Bone marrow (tissue), 2 donors: ENCODE measurements at regions not wholly inside any gene's neighbourhood (a gene's known extent, or its start where the extent isn't known, plus 50 kb on each side); places are given as distances from the start of the nearest gene placed in this dataset.

ENCODE experiments used
- DNase-seq, 2 donors: peaks; one replicate each; lab custom pipeline; 2025; lab: John Stamatoyannopoulos, UW

DNA sequence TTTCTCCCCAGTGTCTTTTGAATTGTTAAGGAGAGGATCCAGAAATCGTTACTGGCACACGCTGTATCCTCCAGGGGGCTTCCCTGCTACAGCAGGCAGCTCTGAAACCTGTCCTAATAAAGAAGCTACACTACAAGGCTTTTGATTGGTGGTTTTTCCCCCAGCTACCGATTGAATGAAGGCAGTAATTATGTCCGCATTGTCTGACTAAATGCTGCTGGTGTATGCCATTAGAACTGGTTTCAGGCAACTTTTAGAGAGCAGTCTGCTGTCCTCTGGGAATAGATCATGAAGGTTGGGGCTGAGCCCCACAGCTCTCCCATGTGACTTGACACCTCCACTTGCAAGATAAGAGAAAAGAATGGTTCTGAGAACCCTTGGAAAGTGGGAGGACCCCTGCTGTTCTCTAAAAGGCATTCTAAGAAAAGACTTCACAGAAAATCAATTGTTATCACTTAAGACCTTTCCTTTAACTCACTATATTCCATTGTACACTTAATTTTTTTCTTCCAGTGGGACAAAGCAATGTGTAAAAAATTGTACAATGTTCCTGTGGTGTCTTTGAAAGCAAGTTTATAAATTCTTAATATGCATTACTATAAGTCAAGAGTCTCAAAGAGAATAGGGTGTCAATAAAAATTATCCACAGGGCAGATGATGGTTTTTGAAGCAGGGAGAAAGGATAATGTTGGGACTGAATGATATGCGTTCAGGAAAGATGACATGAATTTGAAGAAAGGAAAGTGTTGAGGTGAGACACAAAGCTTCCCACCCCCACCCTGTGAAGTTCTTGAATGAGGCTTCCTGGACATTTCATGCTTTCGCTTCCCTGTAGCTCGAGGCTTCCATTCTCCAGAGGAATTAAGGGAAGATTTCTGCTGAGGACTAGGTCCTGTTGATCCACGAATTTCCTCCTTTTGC is 53.0 kb upstream of the DAZL start:
- no peak for DNase-seq

DNA sequence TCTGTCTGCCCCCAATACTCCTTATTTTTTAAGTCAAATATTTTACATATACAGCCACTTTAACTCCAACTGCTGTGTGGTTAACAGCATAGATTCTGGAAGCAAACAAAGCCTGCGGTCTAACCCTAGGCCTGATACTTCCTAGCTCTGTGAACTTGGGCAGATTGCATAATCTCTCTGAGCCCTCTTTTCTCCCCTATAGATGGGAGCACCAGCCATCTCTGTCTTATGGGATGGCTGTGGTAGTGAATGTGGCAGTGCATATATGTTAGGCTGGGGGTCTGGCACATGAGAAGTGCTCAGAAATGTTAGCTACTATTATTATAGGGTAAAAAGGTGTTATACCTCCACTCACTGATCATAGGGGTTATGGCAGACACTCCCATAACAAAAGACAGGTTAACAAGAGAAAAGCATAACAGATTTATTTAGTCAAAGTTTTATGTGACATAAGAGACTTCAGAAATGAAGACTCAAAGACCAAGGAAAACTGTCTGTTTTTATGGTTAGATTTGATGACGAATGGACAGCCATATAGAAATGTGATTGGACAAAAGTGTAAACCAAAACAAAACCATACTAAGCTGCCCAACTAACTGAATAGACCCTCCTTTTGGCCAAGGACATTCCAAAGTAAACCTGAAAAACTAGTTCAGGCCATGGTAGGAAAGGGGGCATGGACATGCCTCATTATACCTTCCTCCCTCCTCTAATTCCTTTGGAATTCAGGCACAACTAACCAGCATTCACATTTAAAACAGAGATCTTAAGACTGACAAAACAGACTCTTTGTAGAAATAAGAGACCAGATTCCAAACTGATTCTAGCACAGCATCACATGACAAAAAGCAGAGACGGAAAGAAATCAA is 53.9 kb upstream of the DAZL start:
- no peak for DNase-seq

DNA sequence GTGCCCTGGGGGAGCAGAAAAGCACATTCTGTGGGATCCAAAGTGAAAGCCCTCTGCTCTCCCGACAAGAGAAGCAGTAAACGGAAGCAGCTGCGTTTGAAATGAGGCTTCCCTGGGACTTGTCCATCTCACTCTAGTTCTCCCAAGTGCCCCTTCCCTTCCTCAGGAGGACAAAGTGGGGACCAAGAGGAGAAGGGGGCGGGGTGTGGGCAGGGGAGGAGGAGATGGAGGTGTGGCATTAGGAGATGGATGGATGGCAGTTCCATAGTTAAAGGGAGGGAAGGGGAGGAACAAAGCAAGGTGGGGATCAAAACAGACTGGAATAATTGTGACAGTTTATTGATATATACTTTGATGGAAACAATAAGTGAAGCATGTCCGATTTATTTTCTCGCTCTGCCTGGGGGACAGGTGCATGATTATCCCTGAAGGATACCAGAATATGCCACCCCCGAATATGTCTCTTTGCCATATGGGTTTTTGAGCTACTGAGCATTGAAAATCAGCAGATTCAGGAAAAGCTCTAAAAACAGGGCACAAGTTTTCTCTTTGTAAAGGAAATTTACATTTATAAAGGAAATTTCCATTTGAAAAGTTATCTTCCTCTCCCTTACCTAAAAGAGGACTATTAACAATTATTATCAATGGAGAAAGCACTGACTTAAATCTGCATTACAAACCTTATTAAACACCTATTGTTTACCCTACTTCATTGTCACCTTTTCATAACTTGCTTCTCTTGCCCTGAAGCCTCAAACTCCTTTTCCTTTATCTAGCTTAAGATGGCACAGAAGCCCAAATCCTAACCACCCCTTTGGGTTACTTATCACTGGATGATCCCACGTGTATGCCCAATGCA is 58.9 kb upstream of the DAZL start:
- no peak for DNase-seq

DNA sequence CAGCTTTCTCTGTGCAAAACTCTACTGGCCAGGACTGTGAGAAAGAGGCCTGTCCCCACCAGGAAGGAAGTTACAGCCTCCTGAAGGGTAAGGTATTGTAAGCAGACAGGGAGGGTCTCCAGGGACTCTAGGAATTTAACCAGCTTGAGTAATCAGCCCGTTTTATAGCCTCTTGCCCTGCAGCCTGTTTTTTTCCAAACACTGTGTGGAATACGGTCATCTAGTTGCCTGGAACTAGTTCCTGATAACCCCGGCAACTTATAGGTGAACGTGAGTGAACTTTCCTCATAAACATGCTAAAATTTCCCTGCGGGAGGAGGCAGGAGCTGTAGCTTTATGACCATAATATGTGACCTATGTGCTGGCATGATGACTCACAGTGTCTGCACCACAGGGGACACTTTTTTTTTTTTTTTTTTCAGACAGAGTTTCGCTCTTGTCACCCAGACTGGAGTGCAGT is 60.1 kb upstream of the DAZL start:
- no peak for DNase-seq

DNA sequence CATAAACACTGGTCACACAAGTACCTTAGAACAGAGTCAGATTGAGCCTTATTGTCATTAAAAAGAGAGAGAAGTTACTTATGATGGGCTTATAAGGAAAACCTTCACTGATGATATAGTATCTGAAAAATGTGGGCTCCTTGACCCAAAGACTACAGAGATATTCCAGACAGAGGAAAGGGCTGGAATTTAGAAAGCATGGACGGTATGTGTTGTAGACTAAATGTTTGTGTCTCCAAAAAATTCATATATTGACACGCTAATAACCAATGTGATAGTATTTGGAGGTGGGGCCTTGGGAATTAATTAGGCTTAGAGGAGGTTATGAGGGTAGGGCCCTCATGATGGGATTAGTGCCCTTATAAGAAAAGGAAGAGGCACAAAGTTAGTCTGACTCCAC is 61.0 kb upstream of the DAZL start:
- DNase-seq = no peak

DNA sequence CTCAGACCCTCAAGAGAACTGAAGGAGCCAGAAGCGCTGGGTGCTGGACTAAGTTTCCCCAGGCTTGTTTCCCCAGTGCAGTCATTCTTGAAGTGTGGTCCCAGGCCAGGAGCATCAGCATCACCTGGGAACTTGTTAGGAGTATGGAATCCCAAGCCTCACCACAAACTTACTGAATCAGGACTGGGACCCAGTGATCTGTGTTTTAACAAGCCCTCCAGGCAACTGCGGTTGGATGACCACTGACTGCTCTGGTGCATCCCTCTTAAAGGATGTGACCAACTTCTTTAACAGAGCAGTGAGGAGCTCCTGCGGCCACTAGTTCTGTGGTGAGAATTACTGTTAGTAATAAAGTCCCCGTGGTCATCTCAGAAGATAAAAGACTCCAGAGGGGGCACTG is 62.4 kb upstream of the DAZL start:
- no peak for DNase-seq

DNA sequence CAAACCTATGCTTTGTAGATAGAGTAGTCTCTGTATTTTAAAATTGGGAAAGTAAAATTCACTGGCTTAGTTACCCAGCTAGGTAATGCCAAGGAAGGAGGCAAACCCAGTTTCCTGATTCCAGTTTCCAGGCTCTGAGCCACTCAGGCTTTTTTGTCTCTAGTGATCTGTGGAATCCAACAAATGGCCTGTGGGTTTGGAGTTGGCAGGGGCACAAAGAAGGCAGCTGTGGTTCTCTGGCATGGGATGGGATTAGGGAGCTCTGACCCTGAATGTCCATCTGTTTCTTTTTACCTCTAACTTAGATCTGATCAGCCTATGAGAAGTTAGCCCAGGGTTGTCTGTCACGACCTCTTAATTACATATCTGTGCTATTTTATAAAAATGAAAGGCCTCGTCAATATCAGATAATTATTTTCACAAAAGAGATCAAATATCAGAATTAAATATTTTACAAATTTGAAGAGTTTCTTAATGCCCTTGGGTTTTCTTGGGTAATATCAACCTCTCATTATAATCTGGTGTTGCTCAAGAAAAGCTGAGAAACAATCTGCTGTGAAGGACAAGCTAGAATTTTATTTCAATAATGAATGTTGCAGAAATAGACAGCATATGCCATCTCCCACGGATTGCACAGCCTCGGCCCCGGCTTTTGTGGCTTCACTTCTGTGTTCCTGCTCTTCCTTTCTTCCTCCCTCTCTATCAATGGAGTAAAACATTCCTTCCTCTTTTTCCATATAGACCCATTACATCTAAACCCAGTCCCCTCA is 63.7 kb upstream of the DAZL start:
- no peak for DNase-seq

DNA sequence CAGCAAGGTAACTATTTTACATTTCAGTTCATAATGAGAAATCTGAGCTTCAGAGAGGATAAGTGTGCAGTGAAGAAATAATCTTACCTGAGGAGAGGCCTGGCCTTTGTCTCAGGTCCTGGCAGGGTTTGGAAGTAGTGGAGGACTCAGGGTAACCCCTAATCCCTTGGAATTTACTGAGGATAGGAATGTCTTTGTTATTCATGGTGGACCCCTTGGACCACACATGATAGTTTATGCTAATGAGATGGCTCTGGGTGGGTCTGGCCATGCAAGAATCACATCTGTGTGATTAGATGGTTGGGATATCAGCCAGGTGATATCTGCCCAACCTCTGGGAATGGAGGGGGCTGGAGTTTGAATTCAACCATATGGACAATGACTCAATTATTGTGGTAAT is 65.0 kb upstream of the DAZL start:
- DNase-seq = no peak

DNA sequence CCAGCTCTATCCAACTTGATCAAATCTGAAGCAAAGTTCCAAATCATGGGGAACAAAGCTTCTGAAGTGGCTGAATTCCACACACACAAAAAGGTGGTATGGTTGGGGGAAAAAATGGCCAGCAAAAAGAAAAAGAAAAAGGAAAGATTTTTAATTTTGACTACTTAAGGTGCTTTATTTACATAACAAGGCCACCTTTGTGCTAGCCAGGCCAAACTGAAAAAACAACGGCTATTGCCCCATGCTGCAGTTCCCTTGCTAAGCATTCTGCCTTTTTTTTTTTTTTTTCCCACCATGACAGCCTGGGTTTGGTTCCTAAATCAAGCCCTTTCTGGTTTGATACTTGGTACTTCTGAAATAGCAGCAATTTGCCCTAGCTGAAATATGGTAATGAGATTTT is 66.5 kb upstream of the DAZL start:
- DNase-seq = no peak

DNA sequence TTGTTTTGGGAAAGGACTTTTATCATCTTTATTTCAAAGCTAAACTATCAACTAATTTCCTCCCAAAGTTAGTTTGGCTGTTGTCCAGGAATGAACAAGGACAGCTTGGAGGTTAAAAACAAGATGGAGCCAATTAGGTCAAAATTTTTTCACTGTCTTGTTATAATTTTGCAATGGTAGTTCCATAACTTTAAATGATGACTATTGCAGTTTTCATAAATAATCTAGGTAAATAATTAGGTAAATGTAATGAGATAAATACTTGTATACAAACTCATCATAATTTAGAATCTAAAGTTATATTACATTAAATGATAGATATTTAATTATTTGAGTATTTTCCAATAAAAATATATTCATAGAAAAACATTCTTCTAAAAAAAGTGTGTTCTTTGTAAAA is 68.3 kb upstream of the DAZL start:
- no peak for DNase-seq

DNA sequence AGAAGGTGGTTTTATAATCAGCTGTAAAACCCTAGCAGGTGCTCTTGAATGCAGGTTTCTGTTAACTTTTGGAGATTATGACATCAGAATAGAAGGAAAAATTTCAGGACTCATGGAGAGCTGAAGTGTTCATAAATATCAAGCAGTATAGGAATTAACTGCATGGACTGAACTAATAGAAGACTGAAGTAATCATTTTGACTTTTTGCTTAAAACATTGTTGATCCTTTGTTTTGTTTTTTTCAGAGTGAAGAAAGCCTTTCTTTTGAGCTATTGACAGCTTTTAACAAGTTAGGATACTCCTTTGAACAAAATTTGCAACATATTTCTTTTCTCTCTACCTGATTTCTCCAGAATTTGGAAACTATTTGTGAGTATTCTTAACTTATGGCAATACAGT is 70.6 kb upstream of the DAZL start:
- no peak for DNase-seq

DNA sequence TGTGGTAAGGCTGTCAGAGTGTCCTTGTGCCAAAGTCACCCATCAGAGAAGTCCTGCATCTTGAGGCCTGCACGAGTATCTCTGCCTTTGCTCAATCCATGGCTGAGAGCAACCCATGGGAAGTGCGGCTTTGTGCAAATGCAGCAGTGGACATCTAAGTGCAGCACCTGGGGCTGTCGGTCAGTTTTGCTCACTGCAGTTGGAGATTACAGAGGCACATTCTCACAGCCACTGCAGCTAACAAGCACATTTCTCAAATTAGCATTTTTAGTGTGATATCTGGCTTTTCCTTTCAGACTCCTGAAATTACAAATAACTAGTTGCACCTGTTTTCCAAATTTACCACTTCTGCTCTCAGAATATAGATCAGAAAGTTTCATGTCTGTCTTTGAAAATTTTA is 81.5 kb upstream of the DAZL start:
- no peak for DNase-seq

DNA sequence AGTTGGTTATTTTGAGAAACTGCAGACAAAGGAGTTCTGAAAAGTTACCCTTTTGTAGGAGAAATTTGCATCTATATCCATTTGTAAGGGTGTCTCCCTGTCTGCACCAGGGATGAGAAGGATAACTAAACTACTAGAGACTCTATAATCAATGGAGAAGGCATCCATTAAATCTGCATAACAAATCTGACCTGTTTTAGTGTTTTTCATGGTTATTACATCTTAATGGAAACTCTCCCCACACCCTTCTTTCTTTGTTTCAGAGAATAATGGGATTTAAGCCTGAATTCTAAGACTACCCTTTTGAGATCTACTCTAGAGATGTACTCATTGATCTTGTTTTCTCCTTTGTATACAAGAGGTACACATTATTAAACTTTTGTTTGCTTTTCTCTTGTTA is 82.0 kb upstream of the DAZL start:
- no peak for DNase-seq

DNA sequence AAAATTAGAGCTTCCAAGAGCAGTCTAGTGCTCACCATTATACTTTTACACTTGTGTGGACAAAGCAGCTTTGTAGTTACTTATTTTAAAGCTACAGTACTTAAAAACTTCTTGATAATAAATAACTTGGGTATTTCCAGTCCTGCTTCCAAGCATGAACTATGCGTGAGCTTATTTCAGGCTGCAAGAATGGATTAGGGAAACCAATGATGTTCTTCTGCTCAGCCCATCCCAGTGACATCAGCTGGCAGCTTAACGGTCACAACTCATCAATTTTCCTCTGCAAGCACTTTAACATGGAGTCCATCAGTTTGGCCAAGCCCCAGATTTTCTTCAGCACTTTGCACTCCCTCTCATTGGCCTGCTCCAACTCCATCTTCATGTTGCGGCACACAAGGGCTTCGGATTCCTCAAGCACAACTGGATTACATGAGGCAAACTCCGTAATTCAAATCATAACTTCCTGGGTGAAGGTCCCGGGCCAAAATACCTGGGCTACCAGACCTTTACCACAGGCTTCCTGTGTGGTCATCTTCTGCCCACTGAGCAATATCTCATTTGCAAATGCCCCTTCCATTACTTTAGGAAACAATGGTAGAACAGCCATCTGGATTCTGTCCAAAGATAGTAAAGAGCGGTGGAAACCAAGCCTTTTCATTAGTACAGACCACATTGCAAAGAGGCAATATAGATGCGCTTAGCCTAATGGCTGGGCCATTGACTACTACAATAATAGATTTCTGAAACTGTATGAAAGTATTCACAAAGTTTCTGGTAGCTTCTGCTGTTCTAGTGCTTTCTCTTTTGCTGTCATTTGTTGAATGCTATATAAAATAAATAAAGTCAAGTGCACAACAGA is 87.5 kb upstream of the DAZL start:
- DNase-seq = no peak

DNA sequence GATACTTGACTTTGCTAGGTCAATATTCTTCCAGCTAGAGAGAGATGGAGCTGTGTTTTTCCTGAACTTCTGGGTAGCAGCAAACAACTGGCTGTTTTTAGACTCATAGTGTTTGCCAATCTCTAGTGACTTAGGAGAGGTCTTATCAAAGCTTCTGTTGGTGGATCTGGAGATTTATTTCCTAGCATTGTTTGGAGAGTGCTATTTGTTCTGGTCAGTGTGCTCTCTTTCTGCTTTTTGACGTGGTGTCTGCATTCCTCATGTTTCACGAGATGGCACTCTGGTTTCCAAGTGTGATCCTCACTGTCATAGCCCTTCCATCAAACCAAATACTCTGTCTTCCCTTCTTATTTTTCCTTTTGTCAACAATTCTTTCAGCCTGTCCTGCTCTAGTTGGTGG is 88.6 kb upstream of the DAZL start:
- DNase-seq = no peak

DNA sequence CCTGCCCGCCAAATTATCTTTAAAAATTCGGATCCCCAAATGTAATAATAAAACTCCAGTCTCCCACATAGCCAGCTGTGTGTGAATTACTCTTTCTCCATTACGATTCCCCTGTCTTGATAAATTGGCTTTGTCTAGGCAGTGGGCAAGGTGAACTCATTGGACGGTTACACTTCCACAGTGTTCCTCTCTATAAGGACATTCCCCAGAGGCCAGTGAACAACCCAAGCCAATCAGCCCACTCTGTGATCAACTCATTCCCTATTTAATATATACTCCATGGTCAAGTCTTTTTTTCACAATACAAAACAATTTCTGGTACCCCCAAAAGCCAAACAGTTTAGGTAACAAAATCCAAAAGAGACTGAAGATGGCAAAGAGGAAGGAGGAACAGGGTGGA is 90.5 kb upstream of the DAZL start:
- no peak for DNase-seq

DNA sequence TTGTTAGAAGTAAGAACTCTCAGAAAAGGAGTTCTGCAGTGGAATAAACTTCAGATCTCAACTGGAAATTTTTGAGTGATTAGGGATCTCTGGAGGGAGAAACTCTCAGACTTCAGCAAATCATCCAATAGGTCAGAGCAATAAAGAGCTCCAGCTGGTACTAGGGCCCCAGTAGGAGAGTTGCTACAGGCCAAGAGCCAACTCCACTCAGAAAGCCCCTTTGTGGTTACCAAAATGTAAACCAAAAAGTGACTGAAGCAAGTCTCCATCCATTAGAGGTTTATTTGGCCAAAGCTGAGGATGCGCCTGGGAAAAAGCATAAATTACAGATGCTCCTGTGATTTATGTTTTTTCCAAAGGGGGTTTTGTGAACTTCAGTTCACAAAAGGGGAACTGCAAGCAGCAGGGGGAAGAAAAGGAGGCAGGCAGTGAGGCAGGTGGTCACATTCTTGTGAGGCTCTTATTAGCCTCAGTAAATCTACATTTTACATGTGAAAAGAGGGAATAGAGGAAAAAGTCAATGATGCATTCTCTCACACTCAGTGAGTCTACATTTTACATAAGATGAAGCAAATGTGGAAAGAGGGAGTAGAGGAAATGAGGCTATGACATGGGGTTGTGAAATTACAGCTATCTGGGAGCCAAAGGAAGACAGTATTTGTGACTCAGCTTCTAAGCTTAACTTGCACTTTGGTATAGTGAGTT is 92.4 kb upstream of the DAZL start:
- no peak for DNase-seq

DNA sequence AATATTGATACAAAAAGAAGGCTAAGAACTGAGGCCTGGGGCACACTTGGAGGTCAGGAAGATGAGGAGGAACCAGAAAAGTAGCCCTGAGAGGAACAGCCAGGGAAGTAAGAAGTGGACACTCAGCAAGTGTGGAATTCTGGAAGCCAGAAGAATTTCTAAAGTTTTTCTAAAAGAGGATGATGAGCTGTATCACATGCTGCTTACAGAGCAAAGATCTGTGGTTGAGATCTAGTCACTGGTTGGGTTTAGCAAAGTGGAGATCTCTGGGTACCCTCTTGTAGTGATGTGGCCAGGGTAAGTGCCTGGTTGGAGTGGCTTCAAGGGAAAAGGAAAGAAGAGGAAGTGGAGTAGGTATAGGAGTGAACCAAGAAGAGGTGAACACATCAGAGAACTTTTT is 95.4 kb upstream of the DAZL start:
- DNase-seq = no peak

DNA sequence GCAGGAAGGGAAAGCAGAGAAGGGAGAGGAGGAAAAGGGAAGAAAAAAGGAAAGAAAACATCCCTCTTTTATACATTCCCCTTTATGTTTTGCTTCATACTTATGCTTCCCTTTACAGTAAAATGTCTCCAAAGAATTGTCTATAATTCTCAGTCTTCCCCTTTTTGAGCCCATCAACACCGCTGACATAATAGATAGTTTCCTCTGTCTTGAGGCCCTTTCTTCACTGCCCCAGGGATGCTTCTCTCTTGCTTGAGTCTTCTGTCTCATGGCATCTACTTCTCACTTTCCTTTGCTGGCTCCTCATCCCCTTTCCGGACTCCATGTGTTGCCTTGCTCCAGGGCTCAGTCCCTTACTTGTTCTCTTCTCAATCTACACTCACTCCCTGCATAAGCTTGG is 99.7 kb upstream of the DAZL start:
- no peak for DNase-seq

DNA sequence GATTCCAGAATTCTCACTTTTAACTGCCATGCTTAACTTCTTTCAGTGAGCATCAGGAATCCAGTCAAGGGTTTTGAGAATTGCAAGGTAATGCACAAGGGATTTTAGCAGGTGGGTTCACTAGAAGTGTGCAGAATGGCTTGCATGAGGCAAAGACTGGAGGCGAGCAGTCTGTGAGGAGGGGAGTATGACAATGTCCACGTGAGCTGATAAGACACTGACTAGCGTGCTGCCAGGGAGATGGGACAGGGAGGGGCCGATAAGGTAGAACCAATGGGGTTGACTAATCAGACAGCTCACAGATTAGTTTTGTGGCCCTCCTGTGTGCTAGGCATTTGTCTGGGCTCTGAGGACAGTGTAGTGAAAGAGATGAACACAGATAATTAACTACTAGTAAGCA is 102.0 kb upstream of the DAZL start:
- no peak for DNase-seq
